Jurkat, Clone E6-1 (cell line): ENCODE measurements at regions not wholly inside any gene's neighbourhood (a gene's known extent, or its start where the extent isn't known, plus 50 kb on each side); places are given as distances from the start of the nearest gene placed in this dataset.

Experiments
- DNase-seq: peaks from one replicate; pipeline ENCODE4 v3.0.0-alpha.2; 2011; ENCODE audit warnings: low read depth, low spot score
- H3K4me3 ChIP-seq: 2 replicates; pipeline ENCODE4 v1.5.1; 2011; ENCODE audit warnings: mild to moderate bottlenecking, low read length, control low read depth, moderate library complexity

DNA sequence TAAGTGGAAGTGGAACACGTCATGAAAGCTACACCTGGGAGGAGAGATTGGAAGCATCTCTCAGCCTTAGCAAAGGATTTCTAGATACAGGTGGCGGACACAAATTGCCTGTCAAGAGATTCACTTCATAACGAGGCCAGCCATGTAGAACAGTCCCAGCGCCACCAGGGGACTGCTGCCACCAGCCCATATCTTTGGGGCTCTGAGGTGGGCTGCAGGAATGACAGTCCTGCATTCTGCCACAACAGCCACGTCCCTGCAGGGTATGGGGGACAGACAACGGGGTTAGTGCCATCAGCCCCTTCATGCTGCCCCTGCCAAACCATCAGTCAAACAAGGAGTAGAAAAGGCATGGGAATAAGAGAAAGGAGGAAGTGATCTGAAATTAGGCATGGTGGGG is 81.2 kb upstream of the SASH1 start:
- H3K4me3 ChIP-seq = no peak overlapping the region
- DNase-seq = no peak

DNA sequence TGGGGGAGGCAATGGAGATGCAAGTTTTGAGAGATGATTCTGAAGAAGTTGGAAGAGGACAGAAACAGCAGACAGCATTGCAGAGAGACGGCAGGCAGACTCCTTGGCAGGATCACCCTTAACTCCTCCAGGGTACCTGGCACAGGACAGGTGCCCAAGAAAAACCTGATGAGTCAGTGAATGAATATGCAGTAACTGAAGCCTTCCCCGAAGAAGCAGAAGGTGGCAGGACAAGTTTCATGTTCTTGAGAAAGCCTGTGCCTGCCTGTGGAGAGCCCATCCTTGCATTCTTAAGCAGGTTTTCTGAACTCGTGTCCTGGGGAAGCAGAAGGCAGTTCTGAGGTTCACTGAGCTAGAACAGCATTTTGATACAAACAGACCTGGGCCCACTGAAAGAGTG is 79.6 kb upstream of the SASH1 start:
- no peak for DNase-seq
- no peak overlapping the region for H3K4me3 ChIP-seq

DNA sequence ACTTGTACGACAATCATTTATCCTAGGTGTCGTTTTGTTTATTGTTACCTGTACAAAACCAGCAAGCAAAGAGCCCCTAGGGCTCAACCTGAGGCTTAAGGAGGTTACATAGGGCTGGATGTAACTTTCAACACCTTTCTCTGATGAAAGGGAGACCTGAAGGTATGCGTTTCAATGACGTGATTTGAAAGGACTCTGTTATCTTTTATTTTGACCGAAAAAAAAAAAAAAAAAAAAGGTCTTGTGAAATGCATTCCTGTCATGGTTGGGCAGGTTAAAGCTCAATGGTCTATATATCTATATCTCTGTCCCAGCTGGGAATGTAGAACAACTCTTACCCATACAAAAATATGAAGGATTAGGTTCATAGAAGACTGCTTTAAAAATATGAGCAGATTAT is 78.7 kb upstream of the SASH1 start:
- no peak overlapping the region for H3K4me3 ChIP-seq
- no peak for DNase-seq

DNA sequence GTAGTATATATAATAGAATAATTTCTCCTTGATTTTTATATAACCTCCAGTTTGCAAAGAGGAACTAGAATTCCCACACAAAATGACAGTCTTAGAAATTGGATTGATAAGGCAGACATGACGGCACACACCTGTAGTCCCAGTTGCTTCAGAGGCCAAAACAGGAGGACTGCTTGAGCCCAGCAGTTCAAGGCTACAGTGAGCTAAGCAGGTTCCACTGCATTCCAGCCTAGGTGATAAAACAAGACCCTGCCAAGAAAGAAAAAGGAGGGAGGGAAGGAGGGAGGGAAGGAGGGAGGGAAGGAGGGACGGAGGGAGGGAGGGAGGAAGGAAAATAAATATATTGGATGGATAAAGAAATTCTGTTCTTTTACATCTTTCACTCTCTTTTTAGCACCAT is 77.6 kb upstream of the SASH1 start:
- no peak for DNase-seq
- H3K4me3 ChIP-seq = no peak overlapping the region

DNA sequence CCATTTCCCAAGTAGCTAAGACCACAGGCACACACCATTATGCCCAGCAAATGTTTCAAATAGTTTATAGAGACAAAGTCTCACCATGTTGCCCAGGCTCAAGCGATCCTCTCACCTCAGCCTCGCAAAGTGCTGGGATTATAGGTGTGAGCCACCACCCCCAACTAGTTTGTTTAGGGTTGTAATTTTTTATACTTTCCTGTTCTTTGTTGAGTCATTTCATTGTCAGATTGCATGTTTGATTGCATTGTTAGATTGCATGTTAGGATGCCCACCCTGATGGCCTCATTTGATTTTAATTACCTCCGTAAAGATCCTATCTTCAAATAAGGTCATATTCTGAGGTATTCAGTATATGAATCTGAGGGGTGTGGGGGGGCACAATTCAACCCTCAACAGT is 73.3 kb upstream of the SASH1 start:
- no peak overlapping the region for H3K4me3 ChIP-seq
- no peak for DNase-seq

DNA sequence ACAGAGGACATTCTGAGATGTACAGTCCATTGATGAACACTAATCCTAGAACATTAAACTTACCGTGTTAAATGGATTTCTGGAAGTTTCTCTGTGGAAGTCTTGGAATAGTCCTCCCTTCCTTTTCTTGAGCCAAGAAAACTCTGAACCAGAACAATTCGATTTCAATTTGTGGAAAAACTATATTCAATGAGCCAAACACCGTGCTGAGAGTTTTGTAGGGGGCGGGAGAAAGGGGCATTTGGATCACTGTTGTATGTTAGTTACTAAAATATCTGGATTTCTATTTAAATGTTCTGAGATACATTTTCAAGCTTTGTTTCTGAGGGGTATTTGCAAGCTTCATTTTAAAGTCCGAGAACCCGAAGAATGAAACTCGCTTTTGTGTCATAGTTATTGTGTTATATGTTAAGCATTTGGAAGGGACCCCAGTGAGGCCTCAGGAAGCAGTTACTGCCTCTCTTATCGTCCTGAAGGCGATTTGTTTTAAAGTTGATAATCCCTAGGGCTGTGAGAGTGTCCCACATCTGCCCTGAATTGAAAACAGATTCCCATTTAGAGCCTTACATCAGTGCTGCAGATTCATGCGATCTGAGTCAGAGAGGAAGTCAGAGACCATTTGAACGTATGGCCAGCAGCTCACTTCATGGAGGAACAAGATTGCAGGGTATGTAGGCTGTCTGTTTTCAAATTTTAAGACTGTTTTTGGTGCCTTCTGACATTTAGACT is 70.8 kb upstream of the SASH1 start:
- no peak overlapping the region for H3K4me3 ChIP-seq
- no peak for DNase-seq

DNA sequence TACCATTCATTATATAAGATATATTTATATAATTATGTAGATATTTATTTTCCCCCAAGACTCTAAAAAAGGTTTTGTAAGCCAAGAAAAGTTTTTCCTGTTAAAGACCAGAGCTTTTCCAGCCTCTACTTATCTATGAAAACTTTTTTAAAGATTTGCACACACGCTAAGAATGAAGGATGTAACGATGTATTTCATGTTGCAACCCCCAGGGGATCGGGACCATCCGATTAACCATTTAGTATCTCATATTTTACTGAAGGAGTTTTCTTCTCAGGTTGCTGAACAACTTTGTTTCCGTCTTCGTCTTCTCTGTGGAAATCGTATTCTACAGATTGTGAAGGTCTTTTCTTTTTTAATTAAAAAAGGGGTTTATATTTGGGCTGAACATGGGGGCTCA is 70.0 kb upstream of the SASH1 start:
- no peak overlapping the region for H3K4me3 ChIP-seq
- DNase-seq = no peak

DNA sequence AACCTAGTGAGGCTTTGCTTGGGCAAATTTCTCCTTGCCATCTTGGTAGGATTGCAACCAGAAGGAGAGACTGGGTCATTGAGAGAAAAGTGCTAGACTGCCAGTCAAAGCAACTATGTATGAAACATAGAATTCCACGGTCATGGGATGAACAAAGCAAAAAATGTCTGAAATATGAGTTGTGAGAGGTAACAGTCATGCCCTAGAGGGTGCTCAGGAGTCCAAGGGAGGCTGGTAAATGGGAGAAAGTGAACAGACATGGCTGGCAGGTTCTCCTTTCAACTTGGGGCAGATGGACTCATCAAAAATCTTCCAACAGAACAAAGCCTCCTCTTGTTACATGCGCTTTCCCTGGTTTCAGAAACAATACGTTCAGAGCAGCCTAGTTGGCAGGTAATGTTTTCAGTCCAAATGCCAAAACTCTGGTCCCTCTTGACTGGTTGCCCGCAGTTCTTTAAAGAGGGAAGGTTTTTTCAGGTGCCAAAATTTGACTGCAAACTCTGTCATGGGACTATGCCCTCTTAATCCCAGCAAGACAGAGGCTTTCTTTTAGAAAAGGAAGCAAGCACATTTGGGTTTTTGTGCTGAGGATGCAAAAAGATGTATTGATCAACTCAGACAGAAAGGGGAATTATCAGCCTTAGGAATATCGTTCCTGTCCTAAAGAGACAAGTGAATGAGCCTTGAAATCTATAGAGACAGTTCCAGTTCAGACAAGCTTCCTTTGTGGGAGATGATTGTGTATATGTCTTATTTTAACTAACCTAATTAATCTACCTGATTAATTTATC is 68.5 kb upstream of the SASH1 start:
- DNase-seq = no peak
- H3K4me3 ChIP-seq = no peak overlapping the region

DNA sequence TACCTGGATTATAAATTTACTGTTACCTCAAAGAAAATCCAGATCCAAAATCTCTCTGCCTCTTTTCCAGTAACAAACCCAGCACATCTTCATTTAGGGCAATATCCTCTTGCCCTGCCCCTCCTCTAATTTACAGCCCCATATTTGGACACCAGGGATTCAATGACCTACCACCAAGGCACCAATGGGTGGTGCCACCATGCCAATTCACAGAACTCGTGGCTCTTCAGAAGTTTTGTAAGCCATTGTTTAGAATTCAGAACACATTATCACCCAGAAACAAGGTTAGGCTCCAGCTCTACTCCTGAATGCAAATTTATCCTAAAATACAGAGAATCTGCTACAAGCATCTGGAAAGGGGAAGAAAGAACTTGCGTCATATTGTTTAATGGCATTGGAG is 67.8 kb upstream of the SASH1 start:
- no peak for DNase-seq
- no peak overlapping the region for H3K4me3 ChIP-seq

DNA sequence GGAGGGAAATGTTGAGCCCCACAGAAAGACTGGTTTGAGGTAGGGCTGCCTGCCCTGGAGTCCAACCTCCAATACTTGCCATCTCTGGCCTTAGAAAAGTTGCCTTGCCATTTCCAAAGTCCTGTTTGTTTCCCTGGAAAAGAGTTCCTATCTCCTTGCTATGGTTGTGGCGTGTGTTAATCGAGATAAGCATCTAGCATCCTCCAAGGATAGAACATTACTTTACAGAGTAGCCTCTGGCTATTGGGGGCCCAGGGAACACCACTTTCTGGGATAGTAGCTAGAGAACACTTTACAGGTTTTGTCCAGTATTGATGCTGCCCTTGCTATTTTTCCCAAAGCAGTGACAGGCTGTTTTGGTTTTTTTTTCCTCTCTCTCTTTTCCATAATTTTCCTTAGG is 57.4 kb upstream of the SASH1 start:
- DNase-seq = no peak
- no peak overlapping the region for H3K4me3 ChIP-seq

DNA sequence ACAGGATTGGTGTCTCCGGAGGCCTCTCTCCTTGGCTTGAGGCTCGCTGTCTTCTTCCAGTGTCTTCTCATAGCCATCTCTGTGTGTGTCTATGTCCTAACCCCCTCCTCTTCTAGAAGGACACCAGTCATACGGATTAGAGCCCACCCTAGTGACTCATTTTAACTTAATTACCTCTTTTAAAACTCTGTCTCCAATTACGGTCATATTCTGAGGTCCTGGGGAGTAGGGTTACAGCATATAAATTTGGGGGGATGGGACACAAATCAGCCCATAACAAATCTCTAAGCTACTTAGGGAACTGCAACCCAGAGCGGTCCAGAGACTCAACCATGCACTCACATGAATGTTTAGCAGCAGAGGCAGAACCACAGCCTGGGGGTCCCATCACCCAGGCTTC is 56.1 kb upstream of the SASH1 start:
- no peak overlapping the region for H3K4me3 ChIP-seq
- DNase-seq = no peak

DNA sequence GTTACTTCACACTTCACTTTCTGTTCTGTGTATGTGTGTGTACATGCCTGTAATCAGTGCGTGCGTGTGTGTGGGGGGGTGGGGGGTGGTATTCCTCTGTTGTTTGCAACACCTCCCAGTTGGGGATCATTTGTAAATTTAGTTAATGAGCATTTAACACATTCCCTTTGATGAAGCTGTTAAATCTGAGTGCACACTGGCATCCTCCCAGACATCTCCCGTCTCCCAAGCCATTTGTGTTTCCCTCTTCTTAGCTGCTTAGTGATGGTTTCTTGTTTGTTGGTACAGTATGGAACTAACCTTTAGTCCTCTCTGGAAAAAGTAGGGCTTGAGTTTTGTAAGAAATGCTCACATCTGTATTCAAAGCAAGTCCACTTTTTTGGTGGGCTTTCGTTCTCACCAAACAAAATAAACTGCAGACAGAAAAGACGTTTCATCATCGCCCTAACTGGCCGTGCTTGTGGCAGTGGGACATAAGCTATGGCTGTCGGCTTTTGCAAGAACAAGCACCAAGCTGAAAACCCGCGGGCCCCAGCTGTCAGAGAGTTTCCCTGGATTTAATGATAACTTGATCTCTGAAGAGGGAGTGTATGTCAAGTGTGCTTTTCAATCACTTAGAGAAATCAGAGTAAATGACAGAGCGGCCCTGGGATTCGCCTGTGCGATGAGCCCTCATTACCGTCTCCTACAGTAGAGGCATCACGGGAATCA is 54.9 kb upstream of the SASH1 start:
- DNase-seq = no peak

DNA sequence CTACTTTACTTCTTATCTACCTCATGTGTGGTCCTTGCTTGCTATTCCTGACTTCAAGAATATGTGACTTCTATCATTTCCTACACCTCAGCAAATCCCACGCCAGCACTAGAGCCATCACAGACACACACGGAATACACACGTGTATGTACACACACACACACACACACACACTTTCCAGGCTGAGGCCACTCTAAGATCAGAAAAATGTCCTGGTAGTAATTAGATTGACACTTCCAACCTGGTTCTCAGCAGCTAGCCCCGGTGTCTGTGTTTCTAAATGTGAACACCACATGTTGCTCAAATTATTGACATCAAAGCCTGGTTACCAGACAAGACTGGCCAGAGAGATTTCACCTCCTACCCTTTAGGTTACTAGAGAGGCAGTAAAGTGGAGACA is 54.1 kb upstream of the SASH1 start:
- H3K4me3 ChIP-seq = no peak overlapping the region
- no peak for DNase-seq

More for the DNA sequence above, 54.9 kb upstream of the SASH1 start:
- H3K4me3 ChIP-seq = no peak overlapping the region

DNA sequence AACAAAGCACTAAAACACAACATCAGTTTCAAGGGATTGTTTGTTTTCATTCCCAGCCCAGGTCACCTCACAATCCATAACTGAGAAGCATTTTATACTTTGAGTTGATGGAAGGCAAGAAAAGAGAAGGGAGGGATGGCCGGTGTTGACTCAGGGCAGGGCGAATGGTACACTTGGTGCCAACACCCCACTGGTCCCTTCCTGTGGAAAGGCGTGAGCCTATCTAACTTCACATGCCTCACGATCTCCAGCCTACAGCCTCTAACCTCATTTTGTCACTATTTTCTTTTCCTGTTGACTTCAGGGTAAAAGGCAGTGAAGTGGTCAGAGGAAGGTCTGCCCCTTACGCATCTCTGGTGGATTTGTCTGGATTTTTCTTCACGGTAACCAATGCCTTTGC is 53.5 kb upstream of the SASH1 start:
- no peak for DNase-seq

DNA sequence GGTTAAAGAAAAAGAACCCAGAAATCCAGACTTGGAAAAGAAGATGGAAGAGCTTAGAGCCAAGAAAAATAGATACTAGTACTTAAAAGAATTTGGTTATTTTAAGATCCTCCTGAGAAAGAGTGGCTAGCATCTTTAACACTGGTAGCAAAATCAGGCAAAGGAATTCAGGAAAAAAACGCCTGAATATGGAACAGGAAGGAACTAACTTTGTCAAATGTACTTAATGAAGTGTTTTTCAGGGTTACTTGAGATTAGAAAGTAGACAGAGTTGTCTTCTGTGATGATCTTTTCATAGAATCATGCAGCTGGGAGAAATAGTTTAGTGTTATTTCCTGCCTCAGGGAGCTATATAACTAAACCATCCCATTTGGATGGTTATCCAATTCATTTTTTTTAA is 50.8 kb upstream of the SASH1 start:
- DNase-seq = no peak

More for the DNA sequence above, 53.5 kb upstream of the SASH1 start:
- H3K4me3 ChIP-seq = no peak overlapping the region

More for the DNA sequence above, 50.8 kb upstream of the SASH1 start:
- H3K4me3 ChIP-seq = no peak overlapping the region
